HAP-1 (cell line): ENCODE measurements at regions not wholly inside any gene's neighbourhood (a gene's known extent, or its start where the extent isn't known, plus 50 kb on each side); places are given as distances from the start of the nearest gene placed in this dataset.

Source experiments
- DNase-seq, 2 experiments: peaks; one replicate each; pipeline ENCODE4 v3.0.0-alpha.2; 2016 to 2020; ENCODE audit warnings: low spot score in 2 of 2
- H3K27me3 ChIP-seq: fragments of 250-450 bp; sonication (Bioruptor Pico); 2 replicates; pipeline ENCODE4 v1.5.1; 2020; ENCODE audit warnings: low read depth, mild to moderate bottlenecking, moderate library complexity
- H3K36me3 ChIP-seq: fragments of 250-450 bp; sonication (Bioruptor Pico); replicated peaks from 2 replicates; pipeline ENCODE4 v1.5.1; 2020; ENCODE audit warnings: mild to moderate bottlenecking
- H3K4me1 ChIP-seq: fragments of 250-450 bp; sonication (Bioruptor Pico); 2 replicates; pipeline ENCODE4 v1.5.1; 2020; ENCODE audit warnings: mild to moderate bottlenecking
- H3K4me3 ChIP-seq: fragments of 250-450 bp; sonication (Bioruptor Pico); 2 replicates; pipeline ENCODE4 v1.5.1; 2020; ENCODE audit warnings: mild to moderate bottlenecking, moderate library complexity
- H3K9me3 ChIP-seq: fragments of 250-450 bp; sonication (Bioruptor Pico); 2 replicates; pipeline ENCODE4 v1.5.1; 2020; ENCODE audit warnings: mild to moderate bottlenecking, moderate library complexity
- in situ Hi-C: fragments of 300-500 bp; cut with MboI; formaldehyde crosslinking; loops from 3 replicates; pipeline ENCODE4 v1.14.3; 2020; ENCODE audit warnings: low sequenced_read_pairs, inconsistent platforms, mixed read lengths

- no peaks in the 10 kb centered on the region for H3K4me1 ChIP-seq
- no peaks in the 10 kb centered on the region for H3K9me3 ChIP-seq
- DNase-seq: no peak
- no peaks in the 10 kb centered on the region for H3K36me3 ChIP-seq
- no peak overlapping the region for H3K4me3 ChIP-seq
- H3K27me3 ChIP-seq: no peaks in the 10 kb centered on the region
- in situ Hi-C loops: no loop called here
These were observed 133.7 kb upstream of the UBE2E1 start for GRCh38 chr3:23671851-23672589.

GRCh38 chr3:23672628-23673027, 133.1 kb upstream of the UBE2E1 start:
- DNase-seq: no peak
- Histone ChIP-seq H3K4me3 (no peak overlapping the region), H3K9me3 (no peaks in the 10 kb centered on the region), H3K4me1 (no peaks in the 10 kb centered on the region), H3K36me3 (no peaks in the 10 kb centered on the region), H3K27me3 (no peaks in the 10 kb centered on the region)
- in situ Hi-C loops: no loop called here

GRCh38 chr3:23675010-23675409, 130.7 kb upstream of the UBE2E1 start:
- in situ Hi-C loops: no loop called here
- no peaks in the 10 kb centered on the region for H3K9me3 ChIP-seq
- DNase-seq: no peak

GRCh38 chr3:23676093-23676492, 129.7 kb upstream of the UBE2E1 start:
- in situ Hi-C loops: no loop called here
- no peaks in the 10 kb centered on the region for H3K27me3 ChIP-seq
- H3K4me1 ChIP-seq: no peaks in the 10 kb centered on the region
- no peak for DNase-seq
- no peaks in the 10 kb centered on the region for H3K9me3 ChIP-seq
- H3K4me3 ChIP-seq: no peak overlapping the region
- no peaks in the 10 kb centered on the region for H3K36me3 ChIP-seq

More at GRCh38 chr3:23675010-23675409, 130.7 kb upstream of the UBE2E1 start:
- Histone ChIP-seq H3K36me3 (no peaks in the 10 kb centered on the region), H3K4me3 (no peak overlapping the region), H3K4me1 (no peaks in the 10 kb centered on the region), H3K27me3 (no peaks in the 10 kb centered on the region)

DNA sequence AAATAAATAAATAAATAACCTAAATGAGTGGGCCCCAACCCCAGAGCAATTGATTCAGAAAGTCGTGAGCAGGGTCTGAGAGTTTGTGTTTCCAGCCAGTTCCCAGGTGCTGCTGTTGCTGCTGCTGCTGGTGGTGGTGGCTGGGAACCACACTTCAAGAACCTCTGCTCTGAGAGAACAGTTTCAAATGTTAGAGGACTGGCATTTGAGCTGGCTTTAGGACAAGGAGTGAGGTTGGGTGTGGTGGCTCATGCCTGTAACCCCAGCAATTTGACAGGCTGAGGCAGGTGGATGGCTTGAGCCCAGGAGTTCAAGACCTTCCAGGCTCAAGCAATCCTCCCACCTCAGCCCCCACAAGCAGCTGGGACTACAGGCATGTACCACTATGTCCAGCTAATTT, 123.1 kb upstream of the UBE2E1 start:
- no peak for DNase-seq
- no peaks in the 10 kb centered on the region for H3K27me3 ChIP-seq
- no peak overlapping the region for H3K4me3 ChIP-seq
- in situ Hi-C loops: no loop called here
- H3K36me3 ChIP-seq: no peaks in the 10 kb centered on the region
- H3K9me3 ChIP-seq: no peaks in the 10 kb centered on the region
- no peaks in the 10 kb centered on the region for H3K4me1 ChIP-seq

DNA sequence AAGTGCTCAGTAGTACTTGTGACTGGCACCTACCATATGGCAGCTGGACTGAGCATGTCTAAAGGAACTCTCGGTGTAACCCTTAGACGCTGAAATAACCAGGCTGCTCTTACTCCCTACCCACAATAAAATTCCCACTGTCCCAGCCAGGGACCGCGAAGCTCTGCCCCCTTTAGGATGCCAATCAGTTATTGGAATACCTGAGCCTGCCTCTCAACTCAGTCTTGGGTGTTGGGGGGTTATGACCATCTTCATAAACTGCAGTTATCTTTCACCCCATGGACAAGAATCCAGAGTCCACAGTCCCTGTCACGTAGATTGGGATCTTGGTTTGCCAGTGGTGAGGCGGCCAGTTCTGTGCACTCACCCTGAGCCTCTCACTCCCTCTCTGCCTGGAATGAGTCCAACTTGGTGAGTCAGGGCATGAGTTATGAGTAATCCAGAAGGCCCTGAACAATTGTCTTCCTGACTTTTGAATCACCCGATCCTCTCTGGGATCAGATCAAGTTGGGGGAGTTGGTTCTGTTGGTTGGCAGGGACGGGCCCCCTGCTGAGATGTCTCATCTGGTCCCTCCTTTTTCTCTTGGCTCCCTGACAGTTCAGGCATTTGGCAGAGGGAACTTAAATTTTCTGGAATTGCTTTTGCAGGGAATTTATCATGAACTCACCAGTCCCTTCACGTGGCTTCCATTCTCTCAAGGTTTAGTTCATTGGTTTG, 120.1 kb upstream of the UBE2E1 start:
- peaks cover 7% of the 10 kb centered on the region; the same call in 1 of the 2 replicates for H3K9me3 ChIP-seq

DNA sequence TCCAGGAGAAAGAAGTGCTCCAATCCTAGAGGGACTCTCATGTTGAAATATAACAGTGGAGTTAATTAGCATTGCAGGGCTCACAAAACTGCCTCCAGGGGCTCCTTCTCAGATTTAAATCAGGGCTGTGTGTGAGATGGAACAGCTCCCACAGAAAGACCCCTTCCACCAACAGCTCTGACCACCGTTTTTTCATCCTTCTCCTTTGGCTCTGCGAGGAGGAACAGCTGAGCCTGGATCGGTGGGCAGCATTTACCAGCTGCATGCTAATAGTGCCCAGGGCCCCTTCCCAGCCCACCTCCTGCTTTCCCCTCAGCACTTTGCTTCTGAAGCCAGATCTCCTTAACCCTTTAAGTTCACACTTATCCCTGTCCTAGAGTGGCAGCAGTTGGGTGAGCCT, 119.2 kb upstream of the UBE2E1 start:
- DNase-seq: no peak
- Histone ChIP-seq H3K9me3 (peaks cover 7% of the 10 kb centered on the region; the same call in 1 of the 2 replicates), H3K4me3 (no peak overlapping the region), H3K36me3 (no peaks in the 10 kb centered on the region), H3K27me3 (no peaks in the 10 kb centered on the region), H3K4me1 (no peaks in the 10 kb centered on the region)
- in situ Hi-C loops: no loop called here

More for the DNA sequence above, 120.1 kb upstream of the UBE2E1 start:
- peak in 1 of 2 experiments; percentile 36 for DNase-seq
- no peaks in the 10 kb centered on the region for H3K27me3 ChIP-seq
- H3K4me3 ChIP-seq: no peak overlapping the region
- H3K4me1 ChIP-seq: no peaks in the 10 kb centered on the region
- in situ Hi-C loops: no loop called here
- H3K36me3 ChIP-seq: no peaks in the 10 kb centered on the region

GRCh38 chr3:23691357-23691895, 114.3 kb upstream of the UBE2E1 start:
- peaks cover 7% of the 10 kb centered on the region; the same call in 1 of the 2 replicates for H3K9me3 ChIP-seq
- H3K4me1 ChIP-seq: no peaks in the 10 kb centered on the region
- no peak overlapping the region for H3K4me3 ChIP-seq
- DNase-seq: no peak
- no peaks in the 10 kb centered on the region for H3K36me3 ChIP-seq
- in situ Hi-C loops: no loop called here
- no peaks in the 10 kb centered on the region for H3K27me3 ChIP-seq

- in situ Hi-C loops: no loop called here
- Histone ChIP-seq H3K4me3 (no peak overlapping the region), H3K36me3 (no peaks in the 10 kb centered on the region), H3K27me3 (no peaks in the 10 kb centered on the region), H3K4me1 (no peaks in the 10 kb centered on the region; the same call in 1 of the 2 replicates), H3K9me3 (no peaks in the 10 kb centered on the region)
- DNase-seq: no peak
These were observed 108.9 kb upstream of the UBE2E1 start for GRCh38 chr3:23696842-23697241.

DNA sequence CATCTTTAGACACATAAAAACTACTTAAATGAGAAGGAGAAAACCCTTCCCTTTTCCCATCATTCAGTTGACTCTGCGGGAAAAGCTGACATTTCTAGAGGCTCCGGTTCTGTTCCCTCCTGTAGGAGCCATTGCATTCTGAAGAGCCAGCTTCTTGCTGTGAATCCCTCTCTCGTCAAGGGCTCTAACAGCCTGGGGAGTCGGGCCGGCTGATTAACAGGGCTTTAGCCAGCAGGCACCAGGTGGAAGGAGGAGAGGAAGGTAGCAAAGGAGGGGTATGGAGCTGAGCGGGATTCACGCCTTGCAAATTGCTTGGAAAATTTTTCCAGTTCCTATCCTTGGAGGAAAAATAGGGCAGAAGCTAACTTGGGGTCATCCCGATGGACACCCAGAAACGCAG, 108.3 kb upstream of the UBE2E1 start:
- Histone ChIP-seq H3K4me3 (no peak overlapping the region), H3K36me3 (no peaks in the 10 kb centered on the region), H3K4me1 (no peaks in the 10 kb centered on the region; the same call in 1 of the 2 replicates), H3K27me3 (no peaks in the 10 kb centered on the region), H3K9me3 (no peaks in the 10 kb centered on the region)
- DNase-seq: no peak
- in situ Hi-C loops: no loop called here

- no peaks in the 10 kb centered on the region; the same call in 1 of the 2 replicates for H3K4me1 ChIP-seq
- no peaks in the 10 kb centered on the region for H3K36me3 ChIP-seq
- in situ Hi-C loops: no loop called here
- H3K9me3 ChIP-seq: no peaks in the 10 kb centered on the region
- H3K4me3 ChIP-seq: no peak overlapping the region
- no peak for DNase-seq
- no peaks in the 10 kb centered on the region for H3K27me3 ChIP-seq
These were observed 107.0 kb upstream of the UBE2E1 start for GRCh38 chr3:23698652-23699313.

- Histone ChIP-seq H3K4me3 (no peak overlapping the region), H3K9me3 (no peaks in the 10 kb centered on the region), H3K36me3 (no peaks in the 10 kb centered on the region), H3K4me1 (no peaks in the 10 kb centered on the region; the same call in 1 of the 2 replicates), H3K27me3 (no peaks in the 10 kb centered on the region)
- in situ Hi-C loops: no loop called here
- DNase-seq: no peak
These were observed 105.1 kb upstream of the UBE2E1 start for GRCh38 chr3:23700616-23701015.

- H3K4me3 ChIP-seq: no peak overlapping the region
- no peak for DNase-seq
- no peaks in the 10 kb centered on the region for H3K36me3 ChIP-seq
- in situ Hi-C loops: no loop called here
- no peaks in the 10 kb centered on the region; the same call in 1 of the 2 replicates for H3K4me1 ChIP-seq
- no peaks in the 10 kb centered on the region for H3K9me3 ChIP-seq
- no peaks in the 10 kb centered on the region for H3K27me3 ChIP-seq
These were observed 103.8 kb upstream of the UBE2E1 start for GRCh38 chr3:23701716-23702597.
